ENCODE measurements at regions not wholly inside any gene's neighbourhood (a gene's known extent, or its start where the extent isn't known, plus 50 kb on each side); places are given as distances from the start of the nearest gene placed in this dataset.
"Not testable (repeated sequence)": the region's sequence is repeated elsewhere in the genome, so short reads cannot be mapped to it uniquely, and the experiment has no call there.

GRCh38 chr2:192498747-192499146 lies 304.0 kb upstream of the TMEFF2 start:
- DNase-seq (ENCODE audit: low read depth in 2 of 2): no peak

GRCh38 chr2:192488158-192488557 lies 293.4 kb upstream of the TMEFF2 start:
- not testable (repeated sequence) for DNase-seq (ENCODE audit: low read depth in 2 of 2)

GRCh38 chr2:192487636-192488035 lies 292.9 kb upstream of the TMEFF2 start:
- DNase-seq (ENCODE audit: low read depth in 2 of 2): no peak

GRCh38 chr2:192484903-192485302 lies 290.2 kb upstream of the TMEFF2 start:
- DNase-seq (ENCODE audit: low read depth in 2 of 2): no peak

GRCh38 chr2:192480984-192481383 lies 286.3 kb upstream of the TMEFF2 start:
- DNase-seq (ENCODE audit: low read depth in 2 of 2): no peak

GRCh38 chr2:192473331-192473730 lies 278.6 kb upstream of the TMEFF2 start:
- no peak for DNase-seq (ENCODE audit: low read depth in 2 of 2)

- no peak for DNase-seq (ENCODE audit: low read depth in 2 of 2)
These were observed 277.2 kb upstream of the TMEFF2 start for GRCh38 chr2:192471982-192472381.

- no peak for DNase-seq (ENCODE audit: low read depth in 2 of 2)
These were observed 274.9 kb upstream of the TMEFF2 start for GRCh38 chr2:192469612-192470011.

GRCh38 chr2:192467953-192468660 lies 273.4 kb upstream of the TMEFF2 start:
- DNase-seq (ENCODE audit: low read depth in 2 of 2): no peak

GRCh38 chr2:192465141-192465540 lies 270.4 kb upstream of the TMEFF2 start:
- DNase-seq (ENCODE audit: low read depth in 2 of 2): no peak

- DNase-seq (ENCODE audit: low read depth in 2 of 2): no peak
These were observed 264.7 kb upstream of the TMEFF2 start for GRCh38 chr2:192459422-192459821.

- no peak for DNase-seq (ENCODE audit: low read depth in 2 of 2)
These were observed 254.1 kb upstream of the TMEFF2 start for GRCh38 chr2:192448881-192449280.

- DNase-seq (ENCODE audit: low read depth in 2 of 2): no peak
These were observed 249.6 kb upstream of the TMEFF2 start for GRCh38 chr2:192444286-192444838.

- DNase-seq (ENCODE audit: low read depth in 2 of 2): no peak
These were observed 249.1 kb upstream of the TMEFF2 start for GRCh38 chr2:192443831-192444230.

- no peak for DNase-seq (ENCODE audit: low read depth in 2 of 2)
These were observed 243.5 kb upstream of the TMEFF2 start for GRCh38 chr2:192438239-192438638.

- no peak for DNase-seq (ENCODE audit: low read depth in 2 of 2)
These were observed 242.9 kb upstream of the TMEFF2 start for GRCh38 chr2:192437653-192438052.

- no peak for DNase-seq (ENCODE audit: low read depth in 2 of 2)
These were observed 229.5 kb upstream of the TMEFF2 start for GRCh38 chr2:192424243-192424642.

GRCh38 chr2:192419786-192420185 lies 225.1 kb upstream of the TMEFF2 start:
- no peak for DNase-seq (ENCODE audit: low read depth in 2 of 2)

- no peak for DNase-seq (ENCODE audit: low read depth in 2 of 2)
These were observed 221.3 kb upstream of the TMEFF2 start for GRCh38 chr2:192416060-192416459.

GRCh38 chr2:192414794-192415193 lies 220.1 kb upstream of the TMEFF2 start:
- DNase-seq (ENCODE audit: low read depth in 2 of 2): no peak

GRCh38 chr2:192413812-192414681 lies 219.3 kb upstream of the TMEFF2 start:
- DNase-seq (ENCODE audit: low read depth in 2 of 2): no peak

GRCh38 chr2:192412866-192413265 lies 218.1 kb upstream of the TMEFF2 start:
- DNase-seq (ENCODE audit: low read depth in 2 of 2): not testable (repeated sequence)

GRCh38 chr2:192412394-192412793 lies 217.7 kb upstream of the TMEFF2 start:
- DNase-seq (ENCODE audit: low read depth in 2 of 2): no peak

Data from dermis microvascular lymphatic vessel endothelial cell (primary cell).